ENCODE measurements at regions not wholly inside any gene's neighbourhood (a gene's known extent, or its start where the extent isn't known, plus 50 kb on each side); places are given as distances from the start of the nearest gene placed in this dataset.

GRCh38 chr12:18907728-18908127 lies 169.8 kb downstream of the CAPZA3 start:
- Histone ChIP-seq H3K36me3 (no peaks in the 10 kb centered on the region), H3K4me1 (peaks cover 11% of the 10 kb centered on the region), H3K4me3 (no peak overlapping the region), H3K27ac (replicated peaks) (peak overlapping the region; percentile 71), H3K27me3 (ENCODE audit: low read depth) (no peaks in the 10 kb centered on the region), H3K9me3 (replicated peaks) (peaks cover 17% of the 10 kb centered on the region)
- TF ChIP-seq CTCF (IDR thresholded peaks at IDR 0.05; ENCODE audit: borderline replicate concordance) = no peak
- intact Hi-C loops (cut with micrococcal nuclease) = no loop called here
- DNase-seq = peak; percentile 21

- peak; percentile 28 for DNase-seq
- Histone ChIP-seq H3K27ac (replicated peaks) (peak overlapping the region; percentile 71), H3K9me3 (replicated peaks) (peaks cover 17% of the 10 kb centered on the region), H3K27me3 (ENCODE audit: low read depth) (no peaks in the 10 kb centered on the region), H3K4me1 (peaks cover 11% of the 10 kb centered on the region), H3K36me3 (no peaks in the 10 kb centered on the region), H3K4me3 (no peak overlapping the region)
- no peak for TF ChIP-seq CTCF (IDR thresholded peaks at IDR 0.05; ENCODE audit: borderline replicate concordance)
- intact Hi-C loops (cut with micrococcal nuclease) = no loop called here
These were observed 170.3 kb downstream of the CAPZA3 start for GRCh38 chr12:18908191-18908590.

GRCh38 chr12:18919871-18920511 lies 182.1 kb downstream of the CAPZA3 start:
- Histone ChIP-seq H3K4me3 (no peak overlapping the region), H3K36me3 (no peaks in the 10 kb centered on the region), H3K27ac (replicated peaks) (no peak overlapping the region), H3K9me3 (replicated peaks) (no peaks in the 10 kb centered on the region), H3K4me1 (no peaks in the 10 kb centered on the region), H3K27me3 (ENCODE audit: low read depth) (no peaks in the 10 kb centered on the region)
- TF ChIP-seq CTCF (IDR thresholded peaks at IDR 0.05; ENCODE audit: borderline replicate concordance) = no peak
- DNase-seq = no peak
- intact Hi-C loops (cut with micrococcal nuclease) = no loop called here

- Histone ChIP-seq H3K27me3 (ENCODE audit: low read depth) (no peaks in the 10 kb centered on the region), H3K4me3 (no peak overlapping the region), H3K4me1 (no peaks in the 10 kb centered on the region), H3K36me3 (no peaks in the 10 kb centered on the region), H3K9me3 (replicated peaks) (no peaks in the 10 kb centered on the region), H3K27ac (replicated peaks) (no peak overlapping the region)
- intact Hi-C loops (cut with micrococcal nuclease) = no loop called here
- no peak for DNase-seq
- no peak for TF ChIP-seq CTCF (IDR thresholded peaks at IDR 0.05; ENCODE audit: borderline replicate concordance)
These were observed 184.9 kb downstream of the CAPZA3 start for GRCh38 chr12:18922851-18923250.

- no peak for TF ChIP-seq CTCF (IDR thresholded peaks at IDR 0.05; ENCODE audit: borderline replicate concordance)
- intact Hi-C loops (cut with micrococcal nuclease) = no loop called here
- H3K4me3 ChIP-seq = no peak overlapping the region
- no peak for DNase-seq
- no peaks in the 10 kb centered on the region for H3K36me3 ChIP-seq
- H3K9me3 ChIP-seq (replicated peaks) = no peaks in the 10 kb centered on the region
- no peaks in the 10 kb centered on the region for H3K4me1 ChIP-seq
- H3K27ac ChIP-seq (replicated peaks) = no peak overlapping the region
- no peaks in the 10 kb centered on the region for H3K27me3 ChIP-seq (ENCODE audit: low read depth)
These were observed 185.8 kb downstream of the CAPZA3 start for GRCh38 chr12:18923721-18924120.

Data from left ventricle myocardium inferior (tissue), 1 donor.